ENCODE measurements at regions not wholly inside any gene's neighbourhood (a gene's known extent, or its start where the extent isn't known, plus 50 kb on each side); places are given as distances from the start of the nearest gene placed in this dataset.

- DNase-seq (ENCODE audit: low spot score), result no peak
- POLR2A ChIA-PET, result no interaction called here
- peaks cover 8 to 62% of the 10 kb centered on the region in 2 experiments for H3K27me3 ChIP-seq (ENCODE audit: control insufficient read depth in 1 of 2, insufficient read depth in 2 of 2, low read length in 2 of 2)
- in situ Hi-C loops (cut with HindIII; ENCODE audit: extremely low pct_ligation_motif_present, low pct_unique_long_range_greater_than_20kb), result no loop called here
- no peak overlapping the region for H2AFZ ChIP-seq (ENCODE audit: low read length)
- intact Hi-C loops (cut with micrococcal nuclease; ENCODE audit: unreplicated experiment), result no loop called here
- BruUV-seq (replicated peaks), result no TSS peak
- H3K79me2 ChIP-seq (ENCODE audit: insufficient read depth, low read length), result no peaks in the 10 kb centered on the region
- H3K4me2 ChIP-seq (ENCODE audit: low read depth, low read length), result no peak overlapping the region
- no peak for FAIRE-seq
- H3K27ac ChIP-seq (ENCODE audit: extremely low read length, insufficient read depth, low read length), result no peak overlapping the region
- H3K4me1 ChIP-seq (ENCODE audit: insufficient read depth, low read length), result no peaks in the 10 kb centered on the region
- no peak for ATAC-seq
- no peaks in the 10 kb centered on the region for H3K36me3 ChIP-seq (replicated peaks in 1 of 2; ENCODE audit: control insufficient read depth in 1 of 2, insufficient read depth in 2 of 2, low read length in 2 of 2)
- H4K20me1 ChIP-seq (ENCODE audit: insufficient read depth, low read length), result no peaks in the 10 kb centered on the region
- WGBS (ENCODE audit: low lambda C conversion rate), result 30% methylated on average over 19 of the region's 23 CpGs
- no peaks in the 10 kb centered on the region for H3K9me3 ChIP-seq (ENCODE audit: low read length)
- no peak overlapping the region for H3K4me3 ChIP-seq (replicated peaks in 1 of 3; ENCODE audit: insufficient read depth in 1 of 3, low read depth in 2 of 3, low read length in 3 of 3)
- H3K9ac ChIP-seq (ENCODE audit: insufficient read depth, low read depth, low read length), result no peak overlapping the region
- no peak for TF ChIP-seq TFE3 (CRISPR knock-in tag; IDR thresholded peaks at IDR 0.05)
- no peak for TF ChIP-seq SETDB1 (CRISPR knock-in tag; IDR thresholded peaks at IDR 0.05; ENCODE audit: borderline replicate concordance)
- no peak for TF ChIP-seq GABPA (IDR thresholded peaks at IDR 0.05; ENCODE audit: low read depth, low read length)
- no peak for TF ChIP-seq GABPA (CRISPR knock-in tag; IDR thresholded peaks at IDR 0.05; ENCODE audit: low read depth)
- TF ChIP-seq DPF2 (CRISPR knock-in tag; IDR thresholded peaks at IDR 0.05; ENCODE audit: borderline replicate concordance, low read depth), result no peak
- TF ChIP-seq ZNF781 (CRISPR knock-in tag; IDR thresholded peaks at IDR 0.05; ENCODE audit: borderline replicate concordance, not compliant biosample characterization), result no peak
- no peak for TF ChIP-seq SRSF4 (IDR thresholded peaks at IDR 0.05; ENCODE audit: low read depth, low read length, poor library complexity, severe bottlenecking)
- no peak for TF ChIP-seq RAD51 (IDR thresholded peaks at IDR 0.05; ENCODE audit: borderline replicate concordance)
- TF ChIP-seq TBL1XR1 (IDR thresholded peaks at IDR 0.05; ENCODE audit: borderline replicate concordance, low read length, partially characterized antibody), result no peak
- no peak for TF ChIP-seq YEATS4 (CRISPR knock-in tag; IDR thresholded peaks at IDR 0.05; ENCODE audit: borderline replicate concordance)
- TF ChIP-seq FOSL2 (CRISPR knock-in tag; IDR thresholded peaks at IDR 0.05), result no peak
- TF ChIP-seq PPARG (CRISPR knock-in tag; conservative IDR thresholded peaks at IDR 0.05), result no peak
- TF ChIP-seq MAF1 (CRISPR knock-in tag; IDR thresholded peaks at IDR 0.05; ENCODE audit: borderline replicate concordance), result no peak
- TF ChIP-seq ATF4 (CRISPR knock-in tag; IDR thresholded peaks at IDR 0.05), result no peak
- CTCF ChIA-PET (ENCODE audit: low intra/inter-chr PET ratio, low total read pairs), result no interaction called here
Observed at GRCh38 chr3:194801461-194802432, 116.1 kb downstream of the FAM43A start.
